H1 (cell line): ENCODE measurements at regions not wholly inside any gene's neighbourhood (a gene's known extent, or its start where the extent isn't known, plus 50 kb on each side); places are given as distances from the start of the nearest gene placed in this dataset.

ENCODE experiments used
- RBBP5 ChIP-seq: IDR thresholded peaks from 2 replicates; pipeline ENCODE4 v1.7.1; 2012; ENCODE audit warnings: low read depth, mild to moderate bottlenecking, inconsistent platforms, low read length, moderate library complexity, borderline replicate concordance
- TF ChIP-seq, protein P1 (sequence below), 3 experiments: IDR thresholded peaks; 1 replicate in 2 of 3; 2 replicates in 1 of 3; pipeline versions ENCODE4 v1.5.1 to v1.6.1; 2011; ENCODE audit warnings: low read length in 3 of 3, mild to moderate bottlenecking in 3 of 3, inconsistent platforms in 2 of 3, low read depth in 1 of 3, moderate library complexity in 1 of 3; ENCODE audit not compliant: insufficient read depth in 1 of 3; ENCODE audit errors: control extremely low read depth in 1 of 3

DNA sequence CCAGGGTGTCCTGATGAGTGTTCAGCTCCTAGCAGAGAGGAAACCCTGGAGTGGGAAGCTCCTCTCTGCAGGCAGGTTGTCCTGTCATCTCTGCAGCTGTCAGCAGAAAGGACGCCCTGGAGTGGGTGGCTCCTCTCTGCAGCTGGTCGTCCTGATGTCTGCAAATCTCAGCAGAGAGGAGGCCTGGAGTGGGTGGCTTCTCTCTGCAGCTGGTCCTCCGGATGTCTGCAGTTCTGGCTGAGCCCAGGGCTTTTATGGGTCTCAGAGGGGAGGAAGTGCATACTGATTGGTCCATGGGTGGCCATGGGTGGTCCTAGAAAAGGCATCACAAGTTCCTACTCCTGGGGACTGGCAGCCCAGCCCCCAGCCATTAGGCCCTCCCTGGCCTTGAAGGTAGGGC is 102.6 kb upstream of the BNIP2 start (continued):
- TF ChIP-seq, protein P1, sequence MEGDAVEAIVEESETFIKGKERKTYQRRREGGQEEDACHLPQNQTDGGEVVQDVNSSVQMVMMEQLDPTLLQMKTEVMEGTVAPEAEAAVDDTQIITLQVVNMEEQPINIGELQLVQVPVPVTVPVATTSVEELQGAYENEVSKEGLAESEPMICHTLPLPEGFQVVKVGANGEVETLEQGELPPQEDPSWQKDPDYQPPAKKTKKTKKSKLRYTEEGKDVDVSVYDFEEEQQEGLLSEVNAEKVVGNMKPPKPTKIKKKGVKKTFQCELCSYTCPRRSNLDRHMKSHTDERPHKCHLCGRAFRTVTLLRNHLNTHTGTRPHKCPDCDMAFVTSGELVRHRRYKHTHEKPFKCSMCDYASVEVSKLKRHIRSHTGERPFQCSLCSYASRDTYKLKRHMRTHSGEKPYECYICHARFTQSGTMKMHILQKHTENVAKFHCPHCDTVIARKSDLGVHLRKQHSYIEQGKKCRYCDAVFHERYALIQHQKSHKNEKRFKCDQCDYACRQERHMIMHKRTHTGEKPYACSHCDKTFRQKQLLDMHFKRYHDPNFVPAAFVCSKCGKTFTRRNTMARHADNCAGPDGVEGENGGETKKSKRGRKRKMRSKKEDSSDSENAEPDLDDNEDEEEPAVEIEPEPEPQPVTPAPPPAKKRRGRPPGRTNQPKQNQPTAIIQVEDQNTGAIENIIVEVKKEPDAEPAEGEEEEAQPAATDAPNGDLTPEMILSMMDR (IDR thresholded peaks at IDR 0.05; ENCODE audit: control extremely low read depth in 1 of 3, insufficient read depth in 1 of 3, low read depth in 1 of 3, low read length in 3 of 3): no peak
- TF ChIP-seq RBBP5: no peak
- TF ChIP-seq, all 59 proteins: peak for 0
